ENCODE measurements at regions not wholly inside any gene's neighbourhood (a gene's known extent, or its start where the extent isn't known, plus 50 kb on each side); places are given as distances from the start of the nearest gene placed in this dataset.
"Not testable (repeated sequence)": the region's sequence is repeated elsewhere in the genome, so short reads cannot be mapped to it uniquely, and the experiment has no call there.

GRCh38 chr7:51569581-51569980 is 253.0 kb upstream of the COBL start:
- Histone ChIP-seq H3K27ac (no peak overlapping the region), H3K4me3 (no peak overlapping the region)

DNA sequence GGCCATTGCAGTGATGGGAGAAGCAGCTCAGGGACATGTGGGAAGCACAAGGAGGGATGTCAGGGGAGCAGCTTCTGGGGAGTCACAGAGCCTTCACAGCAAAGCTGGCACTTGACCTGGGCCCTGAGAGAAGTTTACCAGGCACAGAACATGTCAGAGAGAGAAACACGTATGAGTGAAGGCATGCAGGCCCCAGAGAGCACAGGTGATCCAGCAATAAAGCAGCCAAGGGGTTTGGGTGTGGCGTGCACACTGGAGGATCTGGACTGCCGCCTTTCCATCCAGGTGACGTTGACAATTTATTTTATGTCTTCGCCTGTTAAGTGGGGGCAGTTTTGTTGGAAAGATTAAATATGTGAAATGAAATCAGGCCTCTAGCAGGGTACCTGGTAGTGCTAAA is 252.6 kb upstream of the COBL start:
- no peak overlapping the region for H3K4me3 ChIP-seq
- H3K27ac ChIP-seq = no peak overlapping the region

- Histone ChIP-seq H3K27ac (no peak overlapping the region), H3K4me3 (no peak overlapping the region)
Measured at GRCh38 chr7:51551070-51551469, 234.5 kb upstream of the COBL start.

DNA sequence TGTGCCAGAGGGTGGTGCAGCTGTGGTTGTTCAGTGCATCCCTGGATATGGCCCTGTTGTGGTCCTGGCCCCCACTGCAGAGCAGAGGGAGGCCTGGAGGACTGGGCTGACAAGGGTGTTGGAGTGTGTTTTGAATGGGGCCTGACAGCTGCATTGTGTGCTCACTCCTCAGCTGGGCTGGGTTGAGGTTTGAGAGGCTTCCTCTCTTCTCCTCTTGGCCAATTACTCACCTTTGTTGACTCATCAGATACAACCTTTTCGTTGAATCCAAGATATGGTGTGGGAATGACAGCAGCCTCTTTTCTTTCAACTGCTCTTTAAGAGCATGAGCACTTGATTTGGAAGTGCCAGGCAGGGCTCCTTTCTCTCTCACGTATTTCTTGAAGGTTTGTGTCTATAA is 228.5 kb upstream of the COBL start:
- Histone ChIP-seq H3K4me3 (no peak overlapping the region), H3K27ac (no peak overlapping the region)

GRCh38 chr7:51543801-51544553 is 227.4 kb upstream of the COBL start:
- no peak overlapping the region for H3K4me3 ChIP-seq
- no peak overlapping the region for H3K27ac ChIP-seq

GRCh38 chr7:51540906-51541305 is 224.3 kb upstream of the COBL start:
- H3K27ac ChIP-seq, H3K4me3 ChIP-seq: not testable (repeated sequence)

GRCh38 chr7:51539840-51540239 is 223.2 kb upstream of the COBL start:
- no peak overlapping the region for H3K27ac ChIP-seq

GRCh38 chr7:51528172-51528571 is 211.6 kb upstream of the COBL start:
- no peak overlapping the region for H3K27ac ChIP-seq
- H3K4me3 ChIP-seq = no peak overlapping the region

More at GRCh38 chr7:51539840-51540239, 223.2 kb upstream of the COBL start:
- no peak overlapping the region for H3K4me3 ChIP-seq

- Histone ChIP-seq H3K27ac (no peak overlapping the region), H3K4me3 (no peak overlapping the region)
Measured at GRCh38 chr7:51521694-51522312, 205.2 kb upstream of the COBL start.

DNA sequence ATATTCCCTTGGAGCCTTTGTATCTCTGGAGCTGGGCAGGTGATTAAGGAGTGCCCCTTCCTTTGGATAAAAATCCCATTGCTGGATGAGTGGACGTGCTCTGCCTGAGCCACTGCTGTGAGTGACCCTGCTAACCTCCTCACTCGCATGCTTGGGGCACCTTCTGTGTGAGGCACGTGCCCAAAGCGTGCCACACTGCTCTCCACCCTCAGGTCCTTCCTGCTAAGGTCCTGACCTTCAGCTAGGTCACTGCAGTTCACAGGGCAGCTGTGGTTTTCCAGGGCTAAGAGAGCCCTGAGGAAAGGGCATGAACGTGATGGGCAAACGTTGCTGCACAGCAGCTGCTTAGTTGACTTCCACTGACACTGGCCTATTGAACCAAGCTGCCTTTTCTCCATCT is 204.4 kb upstream of the COBL start:
- Histone ChIP-seq H3K4me3 (no peak overlapping the region), H3K27ac (no peak overlapping the region)

- H3K27ac ChIP-seq = no peak overlapping the region
- H3K4me3 ChIP-seq = no peak overlapping the region
Measured at GRCh38 chr7:51518646-51519045, 202.0 kb upstream of the COBL start.

DNA sequence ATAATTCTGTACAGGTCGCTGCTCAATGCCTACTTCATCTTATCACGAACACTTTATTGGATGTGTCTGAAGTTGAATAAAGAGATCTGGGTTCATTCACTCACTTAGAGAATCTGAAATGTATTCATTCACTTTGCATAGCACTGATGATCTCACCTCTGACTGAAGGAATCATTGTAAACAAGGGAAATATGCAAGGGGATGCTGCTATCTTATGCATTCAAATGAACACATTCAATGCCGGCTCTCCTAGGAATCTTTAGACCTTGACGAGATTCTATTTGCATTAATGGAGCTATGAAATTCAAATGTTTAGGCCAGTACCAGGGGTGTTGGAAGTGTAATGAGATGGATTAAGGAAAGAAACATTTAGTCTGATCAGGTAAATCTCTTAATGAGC is 200.6 kb upstream of the COBL start:
- Histone ChIP-seq H3K27ac (no peak overlapping the region), H3K4me3 (no peak overlapping the region)

DNA sequence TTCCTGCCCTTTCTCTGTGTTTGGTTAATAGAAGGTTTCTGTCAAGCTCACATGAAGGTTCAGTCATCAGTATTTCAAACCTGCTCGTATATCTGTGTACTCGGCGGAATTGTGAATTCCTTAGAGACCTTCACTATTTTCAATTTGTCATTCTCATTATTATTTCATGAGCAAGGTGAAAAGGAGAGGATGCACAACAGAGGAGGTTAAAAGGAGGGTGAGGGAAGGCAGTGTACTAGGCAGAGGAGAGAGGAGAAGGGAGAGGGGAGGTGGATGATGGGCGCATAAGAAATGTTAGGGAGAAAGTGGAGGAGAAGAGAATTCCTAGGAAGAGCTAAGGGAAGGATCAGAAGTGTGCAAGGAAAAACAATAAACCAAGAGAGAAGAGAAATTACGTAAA is 185.0 kb upstream of the COBL start:
- H3K4me3 ChIP-seq = no peak overlapping the region

DNA sequence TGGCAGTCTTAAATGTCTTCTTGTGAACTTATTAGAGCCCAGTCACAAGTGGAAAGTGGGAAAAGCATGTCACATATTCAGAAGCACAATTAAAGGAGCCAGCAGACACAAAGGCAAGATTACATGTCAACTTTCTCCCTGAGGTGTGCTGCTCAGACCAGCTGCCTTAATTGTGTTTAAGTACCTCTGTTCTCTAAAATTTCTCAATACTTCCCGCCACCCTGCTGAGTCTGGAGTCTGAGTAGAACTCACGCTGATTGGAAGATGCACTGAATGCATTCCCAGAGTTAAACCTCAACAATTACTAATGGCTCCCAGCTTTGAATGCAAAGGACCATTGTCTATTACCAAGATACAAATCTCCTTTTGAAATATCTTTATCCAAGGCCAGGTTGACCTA is 166.4 kb upstream of the COBL start:
- no peak overlapping the region for H3K4me3 ChIP-seq
- no peak overlapping the region for H3K27ac ChIP-seq

More for the DNA sequence above, 185.0 kb upstream of the COBL start:
- no peak overlapping the region for H3K27ac ChIP-seq

GRCh38 chr7:51481421-51481820 is 164.8 kb upstream of the COBL start:
- H3K27ac ChIP-seq = no peak overlapping the region
- H3K4me3 ChIP-seq = no peak overlapping the region

GRCh38 chr7:51477819-51478218 is 161.2 kb upstream of the COBL start:
- Histone ChIP-seq H3K27ac (no peak overlapping the region), H3K4me3 (no peak overlapping the region)

DNA sequence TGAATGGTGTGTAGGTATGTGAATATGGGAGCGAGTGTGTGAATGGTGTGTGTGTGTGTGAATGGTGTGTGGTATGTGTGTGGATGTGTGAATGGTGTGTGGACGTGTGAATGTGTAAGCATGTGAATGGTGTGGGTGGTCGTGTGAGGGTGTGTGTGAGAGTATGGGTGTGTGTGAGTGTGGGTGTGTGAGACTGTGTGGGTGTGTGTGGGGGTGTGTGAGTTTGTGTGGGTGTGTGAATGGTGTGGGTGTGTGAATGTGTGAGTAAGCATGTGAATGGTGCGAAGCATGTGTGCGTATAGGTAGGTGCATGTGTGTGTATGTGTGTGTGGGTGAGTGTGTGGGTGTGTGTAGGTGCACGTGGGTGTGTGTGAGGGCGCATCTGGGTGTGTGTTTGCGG is 160.7 kb upstream of the COBL start:
- H3K27ac ChIP-seq = no peak overlapping the region
- H3K4me3 ChIP-seq = no peak overlapping the region

DNA sequence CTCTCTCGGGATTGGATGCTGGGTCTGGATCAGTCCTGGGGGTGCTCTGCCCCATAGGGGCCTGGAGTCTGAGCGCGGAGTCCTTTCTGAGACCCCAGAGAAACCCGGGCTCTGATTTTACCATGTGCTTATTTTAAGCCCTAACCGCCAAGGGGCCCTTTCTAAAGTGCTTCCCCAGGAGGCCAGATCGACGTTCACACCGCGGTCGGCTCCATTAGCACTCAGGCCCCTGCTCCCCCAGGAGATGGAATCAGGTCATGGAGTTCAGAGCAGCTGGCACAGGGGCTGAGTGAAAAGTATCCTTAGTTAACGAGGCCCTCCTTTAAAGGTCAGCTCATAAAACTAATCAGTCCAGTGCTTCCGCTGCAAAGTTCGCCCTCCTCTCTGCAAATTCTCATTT is 159.4 kb upstream of the COBL start:
- no peak overlapping the region for H3K4me3 ChIP-seq

DNA sequence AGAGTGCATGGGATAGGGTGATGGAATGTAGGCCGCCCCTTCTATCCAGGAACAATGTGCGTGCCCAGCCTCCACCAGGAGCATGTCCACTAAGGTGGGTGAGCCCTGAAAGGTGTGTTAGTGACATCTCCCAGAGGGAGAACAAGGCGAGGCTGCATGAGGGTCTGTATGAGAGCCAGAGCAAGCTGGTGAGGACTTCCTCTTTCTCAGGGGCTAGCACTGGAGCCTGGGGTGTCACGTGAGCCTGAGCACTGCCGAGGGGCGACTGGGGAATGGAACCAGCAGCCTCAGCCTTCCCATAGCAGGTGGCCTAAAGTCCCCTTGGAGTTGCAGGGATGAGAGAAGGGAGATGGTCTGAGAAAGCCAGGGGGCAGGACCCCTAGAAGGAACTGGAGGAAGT is 156.3 kb upstream of the COBL start:
- no peak overlapping the region for H3K4me3 ChIP-seq
- H3K27ac ChIP-seq = no peak overlapping the region

More for the DNA sequence above, 159.4 kb upstream of the COBL start:
- no peak overlapping the region for H3K27ac ChIP-seq

GRCh38 chr7:51471981-51472296 is 155.3 kb upstream of the COBL start:
- no peak overlapping the region for H3K27ac ChIP-seq
- no peak overlapping the region for H3K4me3 ChIP-seq

GRCh38 chr7:51471210-51471980 is 154.8 kb upstream of the COBL start:
- Histone ChIP-seq H3K27ac (no peak overlapping the region), H3K4me3 (no peak overlapping the region)
